Breast epithelium (tissue), 4 donors: ENCODE measurements at regions not wholly inside any gene's neighbourhood (a gene's known extent, or its start where the extent isn't known, plus 50 kb on each side); places are given as distances from the start of the nearest gene placed in this dataset.

Experiments
- DNase-seq, 2 donors: peaks; one replicate each; pipeline ENCODE4 v3.0.0-alpha.2; 2019; ENCODE audit warnings: low spot score in 2 of 2
- H3K27ac ChIP-seq, 2 donors: fragments of 200-600 bp; sonication (generic) in 1 of 2; one replicate each; pipeline ENCODE4 v1.5.1; 2016 to 2019; ENCODE audit warnings: mild to moderate bottlenecking in 1 of 2
- H3K27me3 ChIP-seq, 2 donors: fragments of 200-600 bp; sonication (generic) in 1 of 2; one replicate each; pipeline versions ENCODE4 v1.5.1 to v1.6.0; 2017 to 2019; ENCODE audit warnings: control low read depth in 1 of 2, mild to moderate bottlenecking in 1 of 2
- H3K36me3 ChIP-seq: fragments of 200-600 bp; one replicate; pipeline ENCODE4 v1.5.1; 2019
- H3K4me1 ChIP-seq, 2 donors: fragments of 200-600 bp; sonication (generic); one replicate each; pipeline ENCODE4 v1.5.1; 2016 to 2019; ENCODE audit warnings: control low read depth in 1 of 2
- H3K4me3 ChIP-seq, 3 donors: fragments of 200-600 bp; sonication (generic); 1 replicate in 2 of 3; 2 replicates in 1 of 3; pipeline ENCODE4 v1.5.1; 2016 to 2019; ENCODE audit warnings: mild to moderate bottlenecking in 3 of 3, moderate library complexity in 2 of 3
- H3K9me3 ChIP-seq, 2 donors: fragments of 200-600 bp; sonication (generic) in 1 of 2; one replicate each; pipeline ENCODE4 v1.5.1; 2016 to 2019; ENCODE audit warnings: control low read depth in 1 of 2
- CTCF ChIP-seq, 3 donors: fragments of 450-650 bp; IDR thresholded peaks; one replicate each; pipeline ENCODE4 v1.5.1; 2016 to 2017; ENCODE audit warnings: antibody characterized with exemption in 3 of 3, mild to moderate bottlenecking in 3 of 3, moderate library complexity in 3 of 3
- POLR2A ChIP-seq: fragments of 450-650 bp; IDR thresholded peaks from one replicate; pipeline ENCODE4 v1.6.1; 2016; ENCODE audit warnings: antibody characterized with exemption, mild to moderate bottlenecking, moderate library complexity
- POLR2AphosphoS5 ChIP-seq, 3 donors: sonication (generic); formaldehyde crosslinking; IDR thresholded peaks; one replicate each; pipeline ENCODE4 v1.6.1; 2017; ENCODE audit warnings: antibody characterized with exemption in 3 of 3
- intact Hi-C: fragments of 100-400 bp; cut with DNase I; formaldehyde crosslinking; loops from one replicate; pipeline ENCODE4 v1.15.1; 2023; ENCODE audit warnings: low total_unique reads

GRCh38 chr3:34267088-34267487 is 468.7 kb downstream of the PDCD6IP start:
- TF ChIP-seq POLR2AphosphoS5 (IDR thresholded peaks at IDR 0.05) (no peak), CTCF (IDR thresholded peaks at IDR 0.05) (no peak), POLR2A (no peak)
- no peaks in the 10 kb centered on the region for H3K4me1 ChIP-seq
- H3K36me3 ChIP-seq = no peaks in the 10 kb centered on the region
- DNase-seq = no peak
- no peak overlapping the region for H3K27ac ChIP-seq
- no peak overlapping the region for H3K4me3 ChIP-seq
- intact Hi-C loops = no loop called here
- H3K9me3 ChIP-seq = peaks cover 2 to 6% of the 10 kb centered on the region in 2 donors
- H3K27me3 ChIP-seq = no peaks in the 10 kb centered on the region

GRCh38 chr3:34268032-34268709 is 469.7 kb downstream of the PDCD6IP start:
- no peaks in the 10 kb centered on the region for H3K4me1 ChIP-seq
- H3K4me3 ChIP-seq = no peak overlapping the region
- no peaks in the 10 kb centered on the region for H3K27me3 ChIP-seq
- peaks cover 3 to 8% of the 10 kb centered on the region in 2 donors for H3K9me3 ChIP-seq
- TF ChIP-seq POLR2A = no peak
- TF ChIP-seq POLR2AphosphoS5 (IDR thresholded peaks at IDR 0.05) = no peak
- TF ChIP-seq CTCF (IDR thresholded peaks at IDR 0.05) = no peak
- no peak overlapping the region for H3K27ac ChIP-seq
- intact Hi-C loops = no loop called here
- H3K36me3 ChIP-seq = no peaks in the 10 kb centered on the region
- no peak for DNase-seq

- Histone ChIP-seq H3K4me3 (no peak overlapping the region), H3K36me3 (no peaks in the 10 kb centered on the region), H3K9me3 (peaks cover 3 to 8% of the 10 kb centered on the region in 2 donors), H3K27me3 (no peaks in the 10 kb centered on the region), H3K4me1 (no peaks in the 10 kb centered on the region), H3K27ac (no peak overlapping the region)
- TF ChIP-seq POLR2A = no peak
- no peak for DNase-seq
- intact Hi-C loops = no loop called here
These were observed 477.4 kb downstream of the PDCD6IP start for GRCh38 chr3:34275811-34276210.

GRCh38 chr3:34276342-34276741 is 477.9 kb downstream of the PDCD6IP start:
- no peaks in the 10 kb centered on the region for H3K27me3 ChIP-seq
- intact Hi-C loops = no loop called here
- H3K4me1 ChIP-seq = no peaks in the 10 kb centered on the region
- H3K4me3 ChIP-seq = no peak overlapping the region
- TF ChIP-seq POLR2AphosphoS5 (IDR thresholded peaks at IDR 0.05) (no peak), POLR2A (no peak), CTCF (IDR thresholded peaks at IDR 0.05) (no peak)
- peaks cover 3 to 8% of the 10 kb centered on the region in 2 donors for H3K9me3 ChIP-seq
- no peaks in the 10 kb centered on the region for H3K36me3 ChIP-seq
- DNase-seq = no peak
- no peak overlapping the region for H3K27ac ChIP-seq

GRCh38 chr3:34277110-34277509 is 478.7 kb downstream of the PDCD6IP start:
- TF ChIP-seq CTCF (IDR thresholded peaks at IDR 0.05) = no peak
- no peak for TF ChIP-seq POLR2A
- no peak for TF ChIP-seq POLR2AphosphoS5 (IDR thresholded peaks at IDR 0.05)
- Histone ChIP-seq H3K4me1 (no peaks in the 10 kb centered on the region), H3K9me3 (peaks cover 2% of the 10 kb centered on the region in 2 donors), H3K27me3 (no peaks in the 10 kb centered on the region), H3K36me3 (no peaks in the 10 kb centered on the region), H3K4me3 (no peak overlapping the region), H3K27ac (no peak overlapping the region)
- intact Hi-C loops = no loop called here
- DNase-seq = no peak
